HG03108 (cell line): ENCODE measurements at regions not wholly inside any gene's neighbourhood (a gene's known extent, or its start where the extent isn't known, plus 50 kb on each side); places are given as distances from the start of the nearest gene placed in this dataset.
"Not testable (repeated sequence)": the region's sequence is repeated elsewhere in the genome, so short reads cannot be mapped to it uniquely, and the experiment has no call there.

Experiments used
- ATAC-seq: cut with Tn5 transposase; IDR thresholded peaks from one replicate; pipeline ENCODE4 v1.9.1; 2021; ENCODE audit warnings: moderate library complexity; ENCODE audit not compliant: unreplicated experiment

DNA sequence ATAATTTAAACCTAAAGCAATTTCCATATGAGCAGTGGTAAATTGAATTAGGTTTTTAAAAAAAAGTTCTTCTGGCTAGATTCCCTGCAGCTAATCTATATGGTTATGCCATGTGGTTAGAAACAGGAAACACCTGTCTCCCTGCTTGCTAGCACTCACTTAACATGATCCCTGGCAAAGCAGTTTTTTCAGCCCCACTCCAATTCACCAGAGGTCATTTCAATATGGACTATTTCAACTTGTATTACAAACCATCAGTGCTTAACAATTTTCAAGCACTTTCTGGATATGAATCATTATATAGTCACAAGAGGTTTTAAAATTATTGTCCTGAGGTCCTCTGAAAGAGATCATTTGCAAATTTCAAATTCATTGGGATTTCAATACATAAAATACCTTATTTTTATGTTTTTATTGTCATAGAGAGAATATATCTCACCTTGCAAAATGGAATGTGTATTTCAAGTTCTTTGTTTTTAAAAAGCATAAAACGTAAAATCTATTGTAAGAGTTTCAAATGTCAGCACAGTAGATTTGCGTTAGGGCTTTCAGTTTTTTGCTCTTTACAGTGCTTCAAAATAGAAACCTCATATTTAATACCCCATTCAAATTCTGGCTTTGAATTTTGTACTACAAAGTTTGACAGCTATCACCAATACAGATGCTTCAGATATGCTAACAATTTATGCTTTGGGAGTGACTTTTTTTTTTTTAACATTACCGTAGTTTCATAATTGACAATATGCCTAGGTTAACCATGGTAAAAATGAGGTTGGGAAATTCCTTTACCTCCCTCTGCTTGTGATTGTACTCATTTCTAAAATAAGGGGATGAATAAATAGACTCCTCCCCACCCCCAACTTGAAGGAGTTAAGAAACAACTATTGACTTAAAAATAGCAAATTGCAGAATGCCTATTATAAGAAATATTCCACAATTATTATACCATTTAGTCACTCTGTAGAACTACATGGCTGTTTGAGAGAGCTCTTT is 117.5 kb upstream of the HGF start:
- ATAC-seq: peak; percentile 49

DNA sequence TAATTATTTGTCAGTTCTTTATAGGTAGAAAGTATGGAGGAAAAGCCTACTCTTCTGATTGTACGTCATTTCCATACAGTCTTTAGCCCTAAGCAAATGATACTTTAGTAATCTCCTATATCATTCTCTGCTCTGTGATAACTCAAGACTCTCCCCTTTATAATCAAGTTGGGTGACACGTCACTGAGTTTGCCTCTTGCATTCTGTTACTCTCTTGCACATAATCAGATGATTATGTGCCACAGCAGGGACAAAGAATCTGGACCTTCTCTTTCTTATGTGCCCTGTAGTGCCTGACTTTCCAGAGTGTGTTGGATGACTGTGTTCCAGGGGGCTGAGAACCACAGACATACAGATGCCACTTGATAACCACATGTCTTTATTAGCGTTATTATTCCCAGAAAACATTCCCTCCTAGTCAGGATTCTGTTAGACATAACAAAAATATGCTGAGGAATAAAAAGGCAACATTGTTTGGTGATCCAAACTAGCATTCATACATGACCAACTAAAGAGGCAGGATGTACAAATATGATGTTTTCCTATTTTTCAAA is 116.4 kb upstream of the HGF start:
- ATAC-seq: no peak

DNA sequence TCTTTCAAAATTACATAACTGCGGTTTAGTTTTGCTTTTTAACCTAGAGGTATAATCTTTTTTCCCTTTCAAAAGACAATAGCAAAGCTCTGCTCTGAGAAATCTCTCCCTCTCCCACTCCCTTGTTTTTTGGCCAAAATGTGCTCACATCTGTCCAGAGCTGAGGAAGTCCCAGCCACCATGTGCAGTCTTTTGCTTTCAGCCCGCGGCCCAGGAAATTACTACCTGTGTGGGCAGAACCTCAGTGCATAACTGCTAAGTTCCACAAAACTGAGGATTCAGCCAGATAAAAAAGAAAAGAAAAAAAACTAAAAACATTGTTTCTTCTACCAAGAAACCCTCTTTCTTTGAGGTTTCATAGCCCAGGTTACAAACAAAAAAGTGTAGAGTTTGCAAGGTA is 115.0 kb upstream of the HGF start:
- ATAC-seq: no peak

DNA sequence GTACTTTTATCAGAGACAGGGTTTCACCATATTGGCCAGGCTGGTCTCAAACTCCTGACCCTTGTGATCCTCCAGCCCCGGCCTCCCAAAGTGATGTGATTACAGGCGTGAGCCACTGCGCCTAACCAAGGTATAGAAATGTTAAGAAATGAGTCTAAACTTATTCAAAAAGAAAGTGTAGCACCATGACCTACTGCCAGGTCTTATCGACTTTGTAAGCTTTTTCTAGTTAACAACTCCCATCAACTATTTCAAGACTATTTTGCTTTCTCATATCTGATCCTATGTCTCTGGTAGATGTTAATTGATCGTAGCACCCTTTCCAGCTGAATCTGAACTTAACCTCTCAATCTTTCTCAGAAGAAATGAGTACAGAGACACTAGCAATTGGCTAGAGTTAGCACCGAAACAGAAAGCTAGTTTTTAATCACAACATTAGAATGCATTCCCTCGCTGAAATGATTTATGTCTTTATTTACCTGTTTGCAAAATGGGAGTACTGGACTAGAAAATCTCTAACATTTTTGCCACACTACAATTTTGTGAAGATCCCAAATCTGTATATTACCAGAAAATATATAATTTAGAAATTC is 114.0 kb upstream of the HGF start:
- ATAC-seq: no peak

DNA sequence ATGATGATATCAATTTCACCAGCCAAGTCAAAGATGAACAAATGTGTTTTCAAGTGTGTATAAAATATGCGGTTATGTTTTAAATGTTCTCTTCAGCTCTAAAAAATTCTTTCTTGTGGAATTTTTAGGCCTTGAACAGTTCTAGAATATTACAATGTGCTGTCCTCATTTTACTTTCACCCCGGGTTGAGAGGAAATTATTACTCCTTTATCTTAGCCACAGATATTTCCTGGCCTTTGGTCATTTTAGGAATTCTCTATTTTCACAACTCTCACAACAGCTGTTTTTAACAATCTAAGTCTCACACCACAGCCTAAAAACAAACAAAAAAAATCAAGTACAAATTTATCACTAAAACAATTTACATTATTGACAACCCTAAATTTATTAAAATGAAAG is 112.2 kb upstream of the HGF start:
- ATAC-seq: no peak

DNA sequence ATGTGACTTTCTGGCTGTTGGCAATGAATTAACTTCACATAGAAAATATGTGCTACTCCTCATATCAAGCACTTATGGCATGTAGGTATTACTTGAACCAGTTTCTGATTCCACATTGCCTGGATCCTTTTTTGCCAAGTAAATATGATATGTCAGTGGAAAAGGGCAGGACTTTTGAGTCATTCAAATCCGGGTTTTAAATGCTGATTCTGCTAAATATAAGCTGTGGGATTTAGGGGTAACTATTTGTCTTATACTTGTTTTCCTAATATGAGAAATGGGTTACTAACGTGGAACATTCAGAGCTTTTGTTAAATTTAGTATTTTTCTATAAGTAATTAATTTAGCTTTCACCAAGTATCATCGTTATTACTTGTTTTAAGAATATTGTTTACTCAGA is 108.0 kb upstream of the HGF start:
- ATAC-seq: no peak

DNA sequence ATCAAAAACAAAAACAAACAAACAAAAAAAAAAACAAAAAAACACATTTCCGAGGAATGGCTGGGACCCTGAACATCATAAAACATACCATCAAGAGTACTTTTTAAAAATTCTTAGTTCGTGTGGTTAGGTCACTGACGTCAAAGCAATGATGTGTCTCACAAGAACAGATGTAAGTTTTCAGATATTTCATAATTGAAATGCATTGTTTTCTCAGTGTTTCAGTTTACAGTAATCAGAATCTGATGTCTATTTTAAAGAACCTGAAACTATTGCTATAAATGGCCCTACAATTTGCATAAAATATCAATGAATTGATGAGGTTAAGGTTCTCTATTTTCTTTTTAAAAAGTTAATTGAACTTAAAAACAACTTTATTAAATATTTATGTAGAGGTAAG is 103.7 kb upstream of the HGF start:
- ATAC-seq: no peak

DNA sequence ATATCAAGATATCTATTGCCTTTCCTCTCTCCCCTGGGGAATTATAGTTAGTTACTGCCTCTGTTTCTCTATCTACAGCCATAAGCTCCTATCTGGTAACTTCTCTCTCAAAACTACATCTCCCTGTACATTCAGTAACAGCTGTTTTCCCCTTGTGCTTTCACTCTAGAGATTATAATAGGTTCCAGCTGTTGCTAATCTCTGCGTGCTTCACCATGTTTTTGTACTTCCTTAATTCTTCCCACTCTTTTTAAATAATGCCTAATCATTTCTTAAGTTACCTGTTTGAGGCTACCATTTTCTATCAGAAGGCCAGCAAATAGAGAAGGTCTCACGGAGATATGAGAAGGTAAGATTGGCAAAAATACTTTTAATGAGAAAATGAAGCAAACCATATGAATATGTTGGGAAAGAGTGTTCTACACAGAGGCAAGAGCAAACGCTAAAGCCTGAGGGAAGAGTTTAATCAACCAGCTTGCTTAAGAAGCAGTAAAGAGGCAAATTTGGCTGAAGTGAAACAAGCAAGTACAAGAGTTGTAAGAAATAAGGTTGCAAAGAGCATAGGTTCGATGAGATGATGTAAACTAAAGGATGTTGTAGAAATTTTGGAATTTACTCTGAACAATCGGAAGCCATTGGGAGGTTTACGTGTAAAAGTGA is 101.9 kb upstream of the HGF start:
- ATAC-seq: no peak

DNA sequence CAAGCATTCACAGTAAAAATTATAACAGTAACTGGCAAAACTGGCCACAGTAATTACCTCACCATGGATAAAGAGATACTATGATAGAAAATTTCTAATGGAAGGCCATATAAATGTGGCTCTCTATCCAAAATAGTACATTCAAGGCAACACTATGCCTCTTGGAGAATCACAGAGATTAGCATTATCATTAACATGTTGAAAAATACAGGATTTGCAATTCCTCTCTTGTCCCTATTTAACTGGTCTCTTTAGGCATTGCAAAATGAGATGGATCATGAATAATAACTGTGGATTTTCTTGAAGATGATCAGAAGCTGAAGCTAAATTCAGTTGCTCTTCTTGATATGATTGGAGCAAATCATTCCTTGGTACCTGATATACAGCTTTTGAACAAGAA is 100.8 kb upstream of the HGF start:
- no peak for ATAC-seq

DNA sequence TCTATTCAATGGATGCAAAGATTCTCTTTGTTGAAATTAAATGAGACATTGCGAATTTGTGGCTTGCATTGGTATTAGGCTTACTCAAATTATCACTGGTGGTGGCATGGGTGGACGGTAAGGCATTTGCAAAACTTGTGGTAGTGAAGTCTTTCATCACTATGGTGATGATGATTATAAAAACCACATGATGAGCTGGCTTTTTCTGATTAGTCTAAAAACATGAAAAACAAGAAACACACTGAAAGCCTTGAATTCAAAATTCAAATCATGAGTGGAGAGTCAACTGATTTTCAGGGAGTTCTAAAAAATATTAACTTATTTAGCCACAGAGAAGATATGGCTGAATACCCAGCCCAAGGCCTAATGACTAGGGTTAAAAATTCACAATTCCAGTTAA is 99.8 kb upstream of the HGF start:
- ATAC-seq: no peak

DNA sequence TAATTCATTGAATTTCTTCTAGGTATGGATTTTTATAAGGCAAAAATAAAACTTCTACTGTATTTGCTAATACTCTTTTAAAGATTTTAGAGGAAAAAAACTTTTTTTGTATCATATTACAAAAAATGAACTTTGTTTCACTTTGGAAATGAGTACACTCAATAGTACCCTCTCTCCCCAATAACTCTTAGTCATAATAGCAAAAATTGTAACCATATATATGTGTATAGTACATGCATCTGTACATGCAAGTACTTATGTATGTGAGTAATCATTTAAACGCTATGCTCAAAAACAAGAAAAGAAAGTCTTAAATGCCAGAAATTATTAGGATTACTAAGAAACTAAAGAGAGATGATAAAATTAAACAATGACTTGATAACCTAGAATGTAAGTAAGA is 95.9 kb upstream of the HGF start:
- no peak for ATAC-seq

DNA sequence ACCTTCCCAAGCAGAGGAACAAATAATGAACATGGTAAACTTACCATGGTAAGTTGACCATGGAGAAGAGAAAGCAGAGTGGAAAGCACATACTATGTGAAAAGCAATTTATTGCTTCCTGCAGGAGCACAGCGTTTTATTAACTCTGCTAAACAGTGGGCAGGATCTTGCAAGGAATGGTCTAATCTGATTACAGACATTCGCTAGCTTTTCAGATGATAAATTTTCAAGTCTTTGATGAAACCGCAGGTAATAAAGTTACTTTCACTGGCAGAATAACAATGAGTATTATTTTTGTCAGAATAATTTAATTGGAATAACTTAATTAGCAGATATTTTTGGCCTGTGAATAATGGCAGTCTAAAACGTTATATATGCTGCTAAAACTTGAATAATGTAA is 89.6 kb upstream of the HGF start:
- ATAC-seq: no peak

DNA sequence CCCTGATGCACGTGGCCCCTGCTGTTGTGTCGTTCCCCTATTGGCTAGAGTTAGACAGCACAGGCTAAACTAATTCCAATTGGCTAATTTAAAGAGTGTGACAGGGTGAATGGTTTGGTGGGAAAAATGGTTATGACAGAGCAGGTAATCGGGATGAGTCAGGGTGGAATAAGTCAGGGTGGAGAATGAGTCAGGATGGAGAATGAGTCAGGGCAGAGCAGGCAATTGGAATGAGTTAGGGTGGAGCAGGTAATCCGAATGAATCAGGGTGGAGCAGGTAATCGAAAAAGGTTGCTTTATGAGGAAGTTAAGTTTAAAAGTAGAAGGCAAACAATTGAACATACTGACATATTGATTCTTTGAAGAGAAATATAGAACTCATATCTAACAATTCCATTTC is 89.0 kb upstream of the HGF start:
- ATAC-seq: not testable (repeated sequence)

DNA sequence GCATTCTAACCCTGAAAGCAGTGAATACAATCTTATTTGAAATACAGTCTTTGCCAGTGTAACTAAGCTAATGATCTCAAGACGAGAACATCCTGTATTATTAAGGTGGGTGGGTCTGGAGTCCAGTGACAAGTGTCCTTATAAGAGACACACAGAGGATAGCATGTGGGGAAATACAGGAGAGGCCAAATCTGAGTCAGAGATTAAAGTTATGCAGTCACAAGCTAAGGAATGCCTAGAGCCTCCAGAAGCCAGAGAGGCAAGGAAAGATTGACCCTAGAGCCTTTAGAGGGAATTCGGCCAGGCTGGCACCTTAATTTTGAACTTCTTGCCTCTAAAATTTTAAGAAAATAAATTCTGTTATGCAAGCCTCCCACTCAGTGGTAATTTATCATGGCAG is 87.5 kb upstream of the HGF start:
- ATAC-seq: no peak

DNA sequence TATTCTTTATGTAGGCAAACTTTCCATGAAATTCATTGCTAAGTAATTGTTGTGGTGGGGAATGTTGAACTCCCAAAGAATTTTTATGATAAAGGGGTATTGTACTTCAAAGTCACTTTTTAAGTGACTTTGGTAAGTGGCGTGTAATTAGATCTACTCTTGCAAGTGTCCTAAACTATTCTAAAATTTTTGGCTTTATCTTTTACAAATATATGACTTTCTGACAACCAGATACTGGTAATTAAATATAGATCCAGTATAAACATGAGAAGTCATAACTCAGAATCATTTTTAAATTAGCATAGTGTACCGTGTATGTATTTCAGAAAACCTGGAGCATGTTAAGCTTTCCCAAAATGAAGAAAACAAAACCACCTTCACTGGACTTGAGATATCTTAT is 84.7 kb upstream of the HGF start:
- no peak for ATAC-seq

DNA sequence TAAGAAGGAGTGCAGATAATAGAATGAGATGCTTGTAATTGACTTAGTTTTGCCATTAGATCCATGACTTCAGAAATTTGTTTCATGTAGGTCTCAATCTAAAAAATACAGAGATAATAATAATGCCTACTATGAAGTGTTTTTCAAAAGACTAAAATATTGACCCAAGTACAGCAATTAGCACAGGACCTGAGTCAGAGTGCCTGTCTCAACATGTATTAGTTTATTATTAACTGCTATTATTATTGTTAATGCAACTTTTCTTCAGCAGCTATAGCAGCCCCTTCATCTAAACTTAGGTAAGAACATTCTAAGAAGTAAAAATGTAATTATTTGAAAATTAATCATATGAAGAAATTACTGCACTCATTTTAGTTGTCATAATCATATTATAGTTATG is 82.9 kb upstream of the HGF start:
- ATAC-seq: no peak

DNA sequence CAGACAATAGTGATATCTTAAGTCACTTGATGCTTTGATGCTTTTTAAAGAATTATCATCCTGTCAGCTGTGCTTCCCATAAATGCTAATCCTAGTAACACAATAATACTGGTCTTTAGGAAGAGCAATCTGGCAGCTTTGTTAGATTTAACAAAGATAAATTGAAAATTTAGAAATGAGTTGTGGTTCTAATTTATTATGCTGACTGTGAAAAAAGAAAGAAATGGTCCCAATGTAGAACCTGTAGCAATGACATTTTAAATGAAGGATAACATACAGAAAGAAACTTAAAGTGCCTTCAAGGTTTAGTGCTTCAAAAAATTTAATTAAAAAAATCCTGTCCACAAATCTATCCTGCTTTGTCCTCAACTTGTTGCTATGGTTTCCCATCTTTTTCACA is 81.6 kb upstream of the HGF start:
- no peak for ATAC-seq

DNA sequence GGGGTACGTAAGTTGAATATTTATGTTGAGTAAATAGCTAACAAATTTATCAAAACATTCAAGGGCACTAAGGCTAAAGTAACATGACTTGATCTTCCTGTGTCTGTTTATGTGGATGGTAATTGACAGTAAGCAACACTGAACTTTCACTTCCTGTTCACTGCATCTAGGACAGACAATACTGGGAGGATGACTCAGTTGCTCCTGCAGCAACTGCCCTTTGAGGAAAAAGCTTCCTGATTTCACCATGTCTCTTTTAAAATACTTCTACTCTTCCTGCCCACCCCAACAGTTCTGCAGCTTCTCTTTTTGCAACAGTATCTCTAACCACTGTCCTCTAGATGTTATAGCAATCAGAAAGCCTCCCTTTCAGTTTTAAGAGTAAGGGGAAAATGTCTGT is 76.6 kb upstream of the HGF start:
- ATAC-seq: peak; percentile 73

DNA sequence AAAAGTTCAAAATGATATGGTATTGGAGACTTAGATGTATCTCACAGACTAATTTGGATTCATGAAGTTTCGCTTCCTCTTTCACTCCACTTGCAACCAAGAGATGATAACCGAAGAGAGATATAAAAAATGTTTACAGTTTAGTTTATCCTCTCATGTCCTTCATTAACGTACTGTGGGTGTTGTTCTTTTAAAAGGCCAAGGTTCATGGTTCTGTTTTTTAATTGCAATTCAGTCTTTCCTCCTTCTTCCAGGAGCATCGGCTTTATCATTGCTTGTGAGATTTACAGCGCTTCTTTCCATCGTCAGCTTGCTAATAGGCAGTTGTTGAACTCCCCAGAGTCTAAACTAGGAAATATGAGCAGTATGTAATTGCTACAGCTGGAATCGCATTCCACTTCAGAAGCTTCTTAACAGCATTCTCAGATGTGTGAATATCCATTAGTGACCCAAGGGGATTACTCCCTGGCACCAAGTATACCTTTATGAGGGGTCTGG is 75.9 kb upstream of the HGF start:
- ATAC-seq: no peak

DNA sequence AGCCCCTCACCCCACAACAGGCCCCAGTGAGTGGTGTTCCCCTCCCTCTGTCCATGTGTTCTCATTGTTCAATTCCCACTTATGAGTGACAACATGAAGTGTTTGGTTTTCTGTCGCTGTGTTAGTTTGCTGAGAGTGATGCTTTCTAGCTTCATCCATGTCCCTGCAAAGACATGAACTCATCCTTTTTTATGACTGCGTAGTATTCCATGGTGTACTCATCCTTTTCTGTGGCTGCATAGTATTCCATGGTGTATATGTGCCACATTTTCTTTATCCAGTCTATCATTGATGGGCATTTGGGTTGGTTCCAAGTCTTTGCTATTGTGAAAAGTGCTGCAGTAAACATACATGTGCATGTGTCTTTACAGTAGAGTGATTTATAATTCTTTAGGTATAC is 73.8 kb upstream of the HGF start:
- not testable (repeated sequence) for ATAC-seq

DNA sequence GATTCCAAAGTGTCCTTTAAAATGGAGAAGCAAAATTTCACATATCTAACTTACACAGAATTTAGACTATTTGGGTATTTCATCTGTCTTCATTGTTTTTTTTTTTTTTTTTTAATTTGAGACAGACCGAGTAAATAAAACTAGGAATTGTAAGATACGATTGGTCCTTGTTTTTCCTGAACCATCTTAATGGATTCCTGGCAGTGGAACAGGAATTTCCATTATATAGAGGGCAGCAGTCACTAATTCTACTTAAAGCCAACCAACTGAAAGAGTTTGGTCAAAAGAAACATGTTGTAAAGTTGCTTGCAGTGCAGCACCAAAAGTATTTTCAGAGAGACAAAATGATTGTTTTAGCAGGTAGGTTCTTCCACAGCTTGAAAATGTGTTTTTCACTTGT is 72.5 kb upstream of the HGF start:
- ATAC-seq: no peak
